Peyer's patch (tissue), 4 donors: ENCODE measurements at regions not wholly inside any gene's neighbourhood (a gene's known extent, or its start where the extent isn't known, plus 50 kb on each side); places are given as distances from the start of the nearest gene placed in this dataset.

Experiments
- CTCF ChIP-seq, 6 experiments: fragments of 450-650 bp in 4 of 6; fragments of 200-600 bp in 2 of 6; sonication (generic) in 1 of 6; IDR thresholded peaks; one replicate each; pipeline ENCODE4 v1.5.1; 2017 to 2019; ENCODE audit warnings: antibody characterized with exemption in 6 of 6, mild to moderate bottlenecking in 3 of 6, moderate library complexity in 1 of 6
- POLR2A ChIP-seq, 2 donors: fragments of 450-650 bp; IDR thresholded peaks; one replicate each; pipeline ENCODE4 v1.5.1; 2017; ENCODE audit warnings: antibody characterized with exemption in 2 of 2, mild to moderate bottlenecking in 2 of 2, moderate library complexity in 2 of 2

- TF ChIP-seq CTCF (IDR thresholded peaks at IDR 0.05) (no peak), POLR2A (IDR thresholded peaks at IDR 0.05) (no peak)
Measured at GRCh38 chr2:22958308-22958707, 426.7 kb upstream of the KLHL29 start.
